ENCODE measurements at regions not wholly inside any gene's neighbourhood (a gene's known extent, or its start where the extent isn't known, plus 50 kb on each side); places are given as distances from the start of the nearest gene placed in this dataset.

DNA sequence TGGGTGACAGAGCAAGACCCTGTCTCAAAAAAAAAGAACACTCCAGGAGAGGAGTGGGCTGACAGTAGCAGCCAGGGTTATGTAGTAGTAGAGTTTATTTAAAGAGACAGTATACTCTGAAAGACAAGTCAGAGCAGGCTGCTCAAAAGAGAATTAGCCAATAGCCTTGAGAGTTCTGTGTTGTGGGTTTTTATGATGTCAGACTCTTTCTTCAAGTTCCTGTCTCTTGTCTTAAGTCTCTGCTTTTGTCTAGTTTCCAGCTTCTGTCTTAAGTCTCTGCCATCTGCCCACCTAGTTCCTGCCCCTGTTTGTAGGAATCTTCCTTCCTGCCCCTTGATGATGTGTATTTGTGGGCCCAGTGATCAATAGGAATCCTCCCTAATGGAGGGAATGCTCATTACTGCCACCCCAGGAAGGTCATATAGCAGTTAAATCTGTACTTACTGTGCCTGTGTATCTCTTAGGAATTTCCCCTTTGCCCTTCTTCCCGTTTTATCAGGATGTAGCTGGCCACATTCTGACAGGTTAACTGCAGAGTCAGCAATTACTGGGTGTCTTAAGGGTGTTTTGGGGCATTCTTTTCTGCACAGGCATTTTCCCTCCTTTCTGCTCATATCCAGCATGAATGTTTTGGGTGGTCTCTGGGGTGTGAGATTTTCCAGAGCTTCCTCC lies 580.5 kb upstream of the SGCD start:
- DNase-seq (ENCODE audit: extremely low read depth, low read depth, low spot score), result no peak

DNA sequence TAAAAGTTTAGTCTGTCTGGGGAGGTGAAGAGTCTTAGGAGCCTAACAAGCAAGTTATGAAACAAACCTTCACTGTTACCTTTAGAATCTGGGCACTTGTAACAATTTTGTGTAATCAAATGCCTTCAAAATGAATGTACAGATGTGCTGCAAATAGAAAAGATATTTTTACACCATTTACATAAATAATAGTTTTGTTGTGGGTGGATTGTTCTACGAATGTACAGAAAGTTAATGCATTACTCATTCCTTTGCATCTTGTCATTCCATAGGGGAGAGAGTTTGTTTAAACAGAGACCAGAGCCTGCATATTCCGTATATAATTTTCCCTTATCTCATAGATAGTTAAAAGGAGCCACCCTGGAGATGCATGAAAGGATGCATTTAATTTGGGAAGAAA lies 576.9 kb upstream of the SGCD start:
- no peak for DNase-seq (ENCODE audit: extremely low read depth, low read depth, low spot score)

DNA sequence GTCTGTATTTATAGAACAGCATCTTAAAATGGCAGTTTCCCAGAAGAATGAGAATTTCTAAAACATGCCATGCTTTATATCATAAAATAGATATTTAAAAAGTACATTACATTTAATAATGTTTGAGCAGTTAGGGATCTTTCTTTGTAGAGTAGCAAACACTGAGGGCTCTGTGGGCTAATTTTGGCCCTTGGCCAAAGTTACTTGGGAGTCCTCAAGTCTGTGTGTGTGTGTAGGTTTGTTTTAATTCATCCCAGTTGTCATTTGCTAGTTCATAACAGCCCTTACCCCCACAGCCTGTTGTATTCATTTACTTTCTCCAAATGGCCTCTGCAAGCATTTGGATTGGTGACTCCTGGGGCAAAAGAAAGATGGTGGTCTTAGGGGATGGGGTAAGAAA lies 576.4 kb upstream of the SGCD start:
- DNase-seq (ENCODE audit: extremely low read depth, low read depth, low spot score), result no peak

DNA sequence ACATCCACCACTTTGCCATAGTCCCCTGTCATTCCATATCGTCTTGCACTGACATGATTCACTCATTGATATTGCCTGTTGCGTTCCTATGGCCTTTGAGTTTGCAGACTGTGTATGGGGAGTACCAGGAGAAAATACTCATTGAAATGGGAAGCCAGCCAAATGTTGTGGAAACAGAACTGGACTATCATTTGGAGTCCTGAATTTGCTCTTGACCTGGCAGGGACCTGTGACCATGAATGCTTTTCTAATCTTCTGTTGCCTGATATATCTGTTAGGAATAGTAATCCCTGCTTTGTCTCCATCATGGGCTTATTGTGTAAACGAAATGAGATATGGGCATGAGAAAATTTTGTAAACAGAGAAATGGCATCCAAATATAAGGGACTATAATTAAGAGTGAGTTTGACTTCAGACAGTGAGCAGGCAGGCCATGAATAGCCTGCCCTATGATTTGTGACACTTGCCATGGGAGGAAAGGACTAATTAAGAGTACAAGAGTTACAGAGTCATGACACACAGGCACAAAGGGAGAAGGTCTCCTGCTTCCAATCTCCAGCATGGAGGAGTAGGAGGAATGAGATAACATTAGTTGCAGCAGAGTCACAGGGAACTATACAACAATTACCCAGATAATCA lies 572.9 kb upstream of the SGCD start:
- DNase-seq (ENCODE audit: extremely low read depth, low read depth, low spot score), result no peak

DNA sequence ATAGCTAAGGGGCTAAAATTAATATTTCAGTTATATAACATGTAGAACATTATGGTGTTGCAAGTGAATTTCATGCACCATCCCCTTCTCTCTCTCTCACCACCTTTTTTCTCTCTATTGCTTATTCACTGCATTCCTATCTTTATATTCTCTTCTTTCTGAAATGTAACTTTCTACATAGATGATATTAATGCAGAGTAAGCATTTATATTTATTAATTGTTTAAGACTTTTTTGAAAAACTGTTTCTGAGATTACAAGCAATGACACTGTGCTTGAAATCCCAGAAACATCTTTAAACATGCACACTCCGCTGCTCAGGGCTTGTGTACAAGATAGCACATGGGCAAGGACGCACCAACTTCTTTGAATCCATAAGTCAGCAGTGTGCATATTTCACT lies 567.7 kb upstream of the SGCD start:
- DNase-seq (ENCODE audit: extremely low read depth, low read depth, low spot score), result no peak

DNA sequence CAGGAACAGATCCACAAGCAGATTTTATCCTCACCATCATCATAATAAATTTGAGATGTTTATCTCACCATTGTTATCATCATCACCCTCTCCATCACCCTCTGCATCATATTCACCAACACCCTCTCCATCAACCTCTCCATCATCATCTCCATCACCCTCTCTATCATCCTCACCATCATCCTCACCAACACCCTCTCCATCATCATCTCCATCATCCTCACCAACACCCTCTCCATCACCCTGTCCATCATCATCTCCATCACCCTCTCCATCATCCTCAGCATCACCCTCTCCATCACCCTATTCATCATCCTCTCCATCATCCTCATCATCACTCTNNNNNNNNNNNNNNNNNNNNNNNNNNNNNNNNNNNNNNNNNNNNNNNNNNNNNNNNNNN lies 567.0 kb upstream of the SGCD start:
- no peak for DNase-seq (ENCODE audit: extremely low read depth, low read depth, low spot score)

DNA sequence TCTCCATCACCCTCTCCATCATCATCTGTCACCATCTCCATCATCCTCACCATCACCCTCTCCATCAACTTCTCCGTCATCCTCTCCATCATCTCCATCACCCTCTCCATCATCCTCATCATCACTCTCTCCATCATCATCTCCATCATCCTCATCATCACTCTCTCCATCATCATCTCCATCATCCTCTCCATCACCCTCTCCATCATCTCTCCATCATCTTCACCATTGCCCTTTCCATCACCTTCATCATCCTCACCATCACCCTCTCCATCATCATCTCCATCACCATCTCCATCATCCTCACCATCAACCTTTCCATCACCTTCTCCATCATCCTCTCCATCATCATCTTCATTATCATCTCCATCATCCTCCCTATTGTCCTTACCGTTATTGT lies 565.5 kb upstream of the SGCD start:
- no peak for DNase-seq (ENCODE audit: extremely low read depth, low read depth, low spot score)

DNA sequence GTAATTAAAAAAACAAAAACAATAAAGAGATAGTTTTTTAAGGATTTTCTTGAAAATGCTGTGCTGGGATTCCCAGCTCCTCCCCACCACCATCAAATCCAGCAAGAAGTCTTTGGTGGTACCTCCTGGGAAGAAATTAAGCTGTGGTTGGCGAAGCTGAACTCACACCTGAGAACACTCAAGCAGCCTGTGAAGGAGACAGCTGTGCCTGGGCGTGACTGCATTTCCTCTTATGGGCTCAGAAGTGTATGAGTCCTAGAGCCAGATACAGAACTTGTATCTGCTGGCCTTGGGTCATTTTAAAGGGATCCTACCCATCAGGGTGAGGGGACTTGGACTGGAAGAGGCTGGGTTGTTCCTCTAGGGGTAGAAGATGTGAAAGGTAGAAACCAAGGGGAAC lies 561.2 kb upstream of the SGCD start:
- DNase-seq (ENCODE audit: extremely low read depth, low read depth, low spot score), result no peak

DNA sequence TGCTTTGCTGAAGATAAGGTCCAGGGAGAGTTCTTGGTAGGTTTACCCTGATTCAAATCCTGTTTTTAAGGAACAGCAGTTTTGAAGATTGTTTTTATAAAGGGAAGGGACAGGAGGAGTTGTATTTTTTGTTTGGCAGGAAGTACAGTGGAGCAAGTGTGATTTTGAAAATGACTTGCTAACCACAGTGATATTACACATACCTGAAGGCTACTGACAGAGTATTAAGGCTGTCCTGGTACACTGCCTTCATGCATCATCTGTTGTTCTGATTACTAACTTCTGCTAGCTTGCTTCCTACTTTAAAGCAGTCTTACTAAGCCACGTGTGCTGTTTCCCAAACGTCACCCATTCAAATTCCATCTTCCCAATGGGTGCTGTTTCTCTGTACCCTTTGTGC lies 559.5 kb upstream of the SGCD start:
- no peak for DNase-seq (ENCODE audit: extremely low read depth, low read depth, low spot score)

DNA sequence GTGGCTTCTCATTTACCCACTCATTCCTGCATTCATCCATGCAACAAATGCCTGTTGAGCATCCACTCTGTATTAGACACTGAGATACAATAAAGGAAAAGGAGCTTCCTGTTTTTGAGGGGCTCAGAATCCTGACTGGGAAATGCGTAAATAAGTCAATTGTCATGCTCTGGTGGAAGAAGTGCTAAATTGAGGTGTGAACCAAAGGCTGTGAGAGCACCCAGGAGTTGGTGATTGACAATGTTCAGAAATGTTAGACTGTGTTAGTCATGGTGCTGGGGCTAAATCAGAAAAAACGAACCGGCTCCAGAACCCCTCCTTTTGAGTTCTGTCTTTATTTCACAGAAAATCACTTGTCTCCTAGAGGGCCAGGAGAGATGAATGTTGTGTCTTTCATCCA lies 558.6 kb upstream of the SGCD start:
- no peak for DNase-seq (ENCODE audit: extremely low read depth, low read depth, low spot score)

DNA sequence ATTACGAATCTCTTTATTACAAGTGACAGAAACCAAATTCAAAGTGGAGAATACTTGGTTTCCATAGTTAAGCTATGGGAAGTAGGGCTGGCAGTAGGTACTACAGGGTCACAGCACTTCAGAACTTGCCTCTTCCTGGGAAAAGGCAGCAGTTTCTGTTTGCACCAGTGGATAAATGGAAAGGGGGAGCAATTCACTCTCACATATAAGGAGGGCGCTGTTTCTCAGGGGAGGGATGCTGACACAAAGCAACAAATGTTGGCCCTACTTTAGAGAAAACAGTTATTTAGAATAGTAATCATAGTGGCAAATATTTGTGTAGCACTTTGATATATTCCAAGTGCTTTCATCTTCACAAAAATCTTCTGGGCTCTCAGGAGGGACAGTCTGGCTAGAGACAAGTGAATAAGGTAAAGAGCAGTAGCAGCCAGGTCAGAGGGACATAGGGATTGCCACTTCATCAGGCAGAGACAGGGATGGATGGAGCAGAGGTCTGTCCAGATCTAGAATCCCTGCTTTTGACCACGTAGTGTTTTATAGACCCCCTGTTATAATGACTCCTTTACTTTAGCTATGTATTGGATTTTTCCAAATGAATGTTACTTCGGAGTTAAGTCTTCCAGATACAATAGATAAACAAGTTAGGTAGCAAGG lies 554.8 kb upstream of the SGCD start:
- DNase-seq (ENCODE audit: extremely low read depth, low read depth, low spot score), result no peak

DNA sequence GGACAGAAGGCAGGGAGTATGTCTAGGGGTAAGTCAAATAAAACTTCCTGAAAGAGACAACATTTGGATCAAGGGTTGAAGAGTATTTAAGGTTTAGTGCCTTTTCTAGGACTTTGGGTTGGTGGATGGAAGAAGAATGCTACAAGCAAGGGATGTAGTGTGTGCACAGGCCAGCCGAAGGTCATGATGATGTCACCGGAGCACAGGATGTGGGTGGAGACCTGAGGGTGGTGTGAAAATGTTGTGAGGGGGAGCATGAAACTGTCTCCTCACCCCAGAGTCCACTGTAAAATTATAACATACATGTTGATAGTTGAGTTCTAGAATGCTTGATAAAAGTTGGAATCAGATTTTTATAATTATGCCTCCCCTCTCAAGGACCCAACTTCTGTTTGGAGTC lies 553.3 kb upstream of the SGCD start:
- DNase-seq (ENCODE audit: extremely low read depth, low read depth, low spot score), result no peak

DNA sequence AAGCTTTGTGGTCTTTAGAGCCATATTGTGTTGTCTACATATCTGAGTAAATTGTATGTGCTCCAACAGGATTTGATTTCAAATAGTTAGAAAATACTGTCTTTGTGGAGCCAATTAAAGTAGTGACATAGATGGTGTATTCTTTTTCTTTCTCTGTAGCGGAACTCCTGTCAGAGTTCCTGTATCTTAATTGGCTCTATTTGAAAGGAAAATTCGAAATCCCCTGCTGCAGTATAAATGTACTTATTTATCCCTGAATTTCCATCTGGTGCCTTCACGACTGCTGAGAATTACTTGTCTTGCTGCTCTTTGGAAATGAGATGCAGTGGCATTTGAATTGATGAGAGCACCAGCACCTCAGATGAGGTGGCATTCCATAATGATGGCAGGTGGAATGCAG lies 546.7 kb upstream of the SGCD start:
- no peak for DNase-seq (ENCODE audit: extremely low read depth, low read depth, low spot score)

DNA sequence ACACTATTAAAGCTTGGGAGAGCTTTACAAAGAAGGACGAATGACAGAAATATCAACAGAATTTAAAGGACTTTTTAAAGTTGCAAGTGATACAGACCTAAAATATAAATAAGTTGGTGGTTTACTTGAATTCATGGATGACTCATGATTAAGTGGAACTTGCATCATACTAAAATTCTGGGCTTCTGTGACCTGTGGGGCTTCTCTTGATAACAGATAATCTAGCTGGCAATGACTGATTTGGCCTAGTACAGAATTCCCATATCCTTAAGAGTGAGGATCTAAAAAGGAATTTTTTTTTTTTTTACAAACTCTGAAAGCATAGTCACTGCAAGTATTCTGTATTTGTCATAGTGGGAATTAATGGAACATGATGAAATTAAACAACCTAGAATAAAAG lies 543.7 kb upstream of the SGCD start:
- DNase-seq (ENCODE audit: extremely low read depth, low read depth, low spot score), result no peak

DNA sequence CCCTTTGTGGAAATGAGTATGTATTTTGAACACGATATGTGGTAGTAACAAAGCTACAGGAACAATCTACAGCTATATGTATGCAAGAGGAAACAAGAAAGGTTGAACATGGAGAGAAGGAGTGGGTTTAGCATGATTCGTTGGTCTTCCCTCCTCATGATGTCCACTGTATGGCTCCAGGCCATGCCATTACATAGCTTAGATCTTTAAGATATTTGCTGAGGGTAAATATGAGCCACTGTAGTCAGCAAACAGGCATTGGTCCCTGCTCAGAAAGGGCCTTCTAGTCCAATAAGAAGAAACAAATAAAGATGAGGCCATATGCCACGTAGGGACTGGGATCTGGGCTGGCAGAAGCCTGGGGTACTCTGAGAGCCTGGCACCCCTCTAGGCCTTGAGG lies 543.2 kb upstream of the SGCD start:
- no peak for DNase-seq (ENCODE audit: extremely low read depth, low read depth, low spot score)

DNA sequence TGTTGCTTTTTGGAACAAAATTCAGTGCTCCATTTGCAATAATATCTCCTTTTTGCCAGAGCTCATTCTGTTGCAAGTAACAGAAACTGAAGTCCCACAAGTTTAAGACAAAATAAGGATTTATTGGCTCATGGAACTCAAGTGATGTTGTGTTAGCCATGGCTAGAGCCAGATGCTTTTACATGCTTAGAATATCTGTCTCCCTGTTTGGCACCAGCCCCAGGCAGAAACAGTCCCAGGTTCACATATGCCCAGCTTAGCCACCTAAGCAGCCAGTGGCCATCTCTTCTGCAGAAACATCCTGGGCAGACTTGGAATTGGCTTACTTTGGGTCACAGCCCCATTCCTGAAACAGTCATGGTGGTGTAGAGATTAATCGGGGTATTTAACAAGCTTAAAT lies 540.9 kb upstream of the SGCD start:
- DNase-seq (ENCODE audit: extremely low read depth, low read depth, low spot score), result no peak

DNA sequence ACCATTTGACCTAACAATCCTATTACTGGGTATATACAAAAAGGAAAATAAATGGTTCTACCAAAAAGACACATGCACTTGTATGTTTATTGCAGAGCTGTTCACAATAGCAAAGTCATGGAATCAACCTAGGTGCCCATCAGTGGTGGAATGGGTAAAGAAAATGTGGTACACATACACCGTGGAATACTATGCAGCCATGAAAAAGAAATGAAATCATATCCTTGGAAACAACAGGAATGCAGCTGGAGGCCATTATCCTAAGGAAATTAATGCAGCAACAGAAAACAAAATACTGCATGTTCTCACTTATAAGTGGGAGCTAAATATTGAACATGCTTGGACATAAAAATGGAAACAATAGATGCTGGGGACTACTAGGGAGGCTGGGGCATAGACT lies 534.1 kb upstream of the SGCD start:
- no peak for DNase-seq (ENCODE audit: extremely low read depth, low read depth, low spot score)

DNA sequence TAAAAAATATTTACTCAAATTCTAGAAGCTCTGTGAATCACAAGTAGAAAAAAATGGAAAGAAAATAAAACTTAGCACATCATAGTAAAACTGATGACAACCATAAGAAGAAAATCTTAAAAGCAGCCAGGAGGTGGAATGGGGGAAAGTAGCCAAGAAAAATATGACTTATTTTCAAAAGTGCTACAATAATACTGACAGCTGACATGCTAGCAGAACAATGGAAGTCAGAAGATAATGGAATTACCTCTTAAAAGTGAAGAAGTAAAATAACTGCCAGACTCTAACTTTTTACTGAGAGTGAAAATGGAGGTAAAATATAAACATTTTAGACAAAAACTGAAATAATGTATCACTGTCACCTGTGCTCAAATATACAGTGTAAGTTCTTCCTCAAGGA lies 532.2 kb upstream of the SGCD start:
- DNase-seq (ENCODE audit: extremely low read depth, low read depth, low spot score), result no peak

DNA sequence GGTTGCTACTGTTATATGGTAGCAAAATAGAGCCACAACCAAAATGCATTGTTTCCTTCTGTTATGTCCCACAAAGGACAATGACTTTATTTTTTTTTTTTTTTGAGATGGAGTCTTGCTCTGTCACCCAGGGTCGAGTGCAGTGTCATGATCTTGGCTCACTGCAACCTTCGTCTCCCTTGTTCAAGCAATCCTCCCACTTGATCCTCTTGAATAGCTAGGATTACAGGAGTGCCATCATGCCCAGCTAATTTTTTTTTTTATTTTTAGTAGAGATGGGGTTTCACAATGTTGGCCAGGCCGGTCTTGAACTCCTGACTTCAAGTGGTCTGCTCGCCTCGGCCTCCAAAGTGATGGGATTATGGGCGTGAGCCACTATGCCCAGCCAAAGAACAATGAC lies 527.7 kb upstream of the SGCD start:
- no peak for DNase-seq (ENCODE audit: extremely low read depth, low read depth, low spot score)

DNA sequence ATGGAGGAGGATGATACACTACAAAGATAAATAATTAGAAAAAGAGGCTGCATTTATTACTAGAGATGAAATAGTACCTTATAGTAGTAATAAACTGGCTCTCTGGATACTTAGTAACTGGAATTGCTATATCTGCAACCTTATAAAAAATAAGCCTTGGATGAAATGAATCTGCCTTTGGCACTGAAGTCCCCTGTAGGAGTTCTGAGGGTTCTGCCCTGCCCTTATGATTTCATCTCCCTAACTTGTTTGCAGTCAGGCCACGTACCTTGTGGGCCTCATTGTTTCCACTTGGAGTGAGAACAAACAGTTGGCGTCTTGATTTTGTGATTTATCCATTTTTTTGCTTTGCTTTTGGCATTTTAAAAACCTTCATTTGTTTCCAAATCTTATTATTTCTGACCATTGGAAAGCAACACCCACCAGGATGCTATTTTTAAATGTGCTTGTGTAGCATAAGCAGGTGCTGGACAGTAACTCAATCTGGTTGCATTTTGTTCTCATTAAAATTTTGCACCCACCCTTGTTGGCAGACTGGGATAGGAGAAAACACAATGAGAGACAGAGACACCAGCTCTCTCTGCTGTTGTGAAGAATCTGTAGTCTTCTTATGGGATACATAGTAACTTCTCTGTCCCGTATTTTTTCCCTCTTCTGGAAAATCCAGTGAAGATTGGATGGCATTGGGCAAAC lies 518.9 kb upstream of the SGCD start:
- no peak for DNase-seq (ENCODE audit: extremely low read depth, low read depth, low spot score)

DNA sequence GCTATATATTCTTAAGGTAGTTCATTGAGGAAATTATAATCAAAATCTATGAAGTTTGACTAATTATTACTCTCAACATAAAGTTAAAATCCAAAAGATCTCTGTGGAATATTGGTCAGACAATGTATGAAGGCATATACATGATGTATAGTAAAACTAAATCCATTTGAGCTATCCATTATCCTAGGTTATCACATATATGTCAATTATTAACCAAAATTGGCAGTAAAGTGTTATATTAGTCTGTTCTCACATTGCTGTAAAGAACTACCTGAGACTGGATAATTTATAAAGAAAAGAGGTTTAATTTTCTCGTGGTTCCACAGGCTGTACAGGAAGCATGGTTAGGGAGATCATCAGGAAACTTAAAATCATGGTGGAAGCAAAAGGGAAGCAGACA lies 511.7 kb upstream of the SGCD start:
- DNase-seq (ENCODE audit: extremely low read depth, low read depth, low spot score), result no peak

DNA sequence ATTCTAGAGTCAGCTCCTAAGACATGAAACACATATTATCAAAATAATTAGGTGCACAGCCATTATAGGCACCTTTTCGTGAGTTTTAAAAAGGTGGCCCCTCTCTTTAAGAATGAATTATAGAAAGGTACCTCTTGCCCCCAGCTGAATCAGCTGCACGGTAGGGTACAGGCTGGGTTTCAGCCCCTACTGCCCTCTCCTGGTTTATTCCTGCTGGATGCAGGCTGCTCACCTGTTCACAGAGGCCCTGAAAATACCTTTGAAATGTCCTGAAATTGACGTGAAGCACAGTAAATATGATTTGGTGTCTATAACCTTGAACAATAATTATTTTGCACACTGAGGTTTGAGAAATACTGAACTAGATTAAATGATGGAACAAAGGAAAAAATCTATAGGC lies 504.8 kb upstream of the SGCD start:
- no peak for DNase-seq (ENCODE audit: extremely low read depth, low read depth, low spot score)

All from glomerular endothelial cell (primary cell).